MM.1S (cell line): ENCODE measurements at regions not wholly inside any gene's neighbourhood (a gene's known extent, or its start where the extent isn't known, plus 50 kb on each side); places are given as distances from the start of the nearest gene placed in this dataset.

ENCODE experiments used
- DNase-seq: peaks from one replicate; pipeline ENCODE4 v3.0.0-alpha.2; 2015
- H2AFZ ChIP-seq: fragments of 300-600 bp; sonication (generic); 2 replicates; pipeline ENCODE4 v1.6.0; 2016; ENCODE audit warnings: antibody characterized with exemption, low read length
- H3F3A ChIP-seq: fragments of 300-600 bp; sonication (generic); 2 replicates; pipeline ENCODE4 v1.6.1; 2016; ENCODE audit warnings: mild to moderate bottlenecking, antibody characterized with exemption, low read length, moderate library complexity, mixed read lengths; ENCODE audit not compliant: insufficient read depth
- H3K27ac ChIP-seq: fragments of 300-600 bp; sonication (generic); 2 replicates; pipeline ENCODE4 v1.5.1; 2016; ENCODE audit warnings: mild to moderate bottlenecking, low read length
- H3K27me3 ChIP-seq: fragments of 300-600 bp; sonication (generic); replicated peaks from 2 replicates; pipeline ENCODE4 v1.6.0; 2016; ENCODE audit warnings: low read length; ENCODE audit not compliant: insufficient read depth
- H3K36me3 ChIP-seq: fragments of 300-600 bp; sonication (generic); replicated peaks from 2 replicates; pipeline ENCODE4 v1.6.1; 2016; ENCODE audit warnings: mild to moderate bottlenecking, low read length, mixed read lengths; ENCODE audit not compliant: insufficient read depth
- H3K4me1 ChIP-seq: fragments of 300-600 bp; sonication (generic); 2 replicates; pipeline ENCODE4 v1.6.1; 2016; ENCODE audit warnings: low read length, mixed read lengths
- H3K4me2 ChIP-seq: fragments of 300-600 bp; sonication (generic); 2 replicates; pipeline ENCODE4 v1.6.0; 2016; ENCODE audit warnings: low read depth, low read length
- H3K4me3 ChIP-seq: fragments of 300-600 bp; sonication (generic); 2 replicates; pipeline ENCODE4 v1.5.1; 2016; ENCODE audit warnings: low read length, mixed read lengths
- H3K79me2 ChIP-seq: fragments of 300-600 bp; sonication (generic); 2 replicates; pipeline ENCODE4 v1.6.1; 2016; ENCODE audit warnings: mixed run types, low read length, mixed read lengths
- H3K9ac ChIP-seq: fragments of 300-600 bp; sonication (generic); 2 replicates; pipeline ENCODE4 v1.6.1; 2016; ENCODE audit warnings: low read length, mixed read lengths
- H3K9me2 ChIP-seq: fragments of 300-600 bp; sonication (generic); replicated peaks from 2 replicates; pipeline ENCODE4 v1.6.1; 2016; ENCODE audit warnings: mild to moderate bottlenecking, low read length, mixed read lengths; ENCODE audit not compliant: insufficient read depth
- H3K9me3 ChIP-seq: fragments of 300-600 bp; sonication (generic); replicated peaks from 2 replicates; pipeline ENCODE4 v1.6.1; 2016; ENCODE audit warnings: mild to moderate bottlenecking, low read length, mixed read lengths; ENCODE audit not compliant: insufficient read depth
- H4K20me1 ChIP-seq: fragments of 300-600 bp; sonication (generic); 2 replicates; pipeline ENCODE4 v1.6.1; 2016; ENCODE audit warnings: mild to moderate bottlenecking, low read length, moderate library complexity, mixed read lengths; ENCODE audit not compliant: insufficient read depth
- CTCF ChIP-seq: fragments of 300-600 bp; sonication (generic); IDR thresholded peaks from 2 replicates; pipeline ENCODE4 v1.5.1; 2016; ENCODE audit warnings: antibody characterized with exemption, low read length, mixed read lengths
- EZH2 ChIP-seq: fragments of 300-600 bp; sonication (generic); optimal IDR thresholded peaks from 2 replicates; pipeline ENCODE3; 2017; ENCODE audit warnings: low read depth, mild to moderate bottlenecking, antibody characterized with exemption, low read length, mixed read lengths
- EZH2phosphoT487 ChIP-seq: fragments of 300-600 bp; sonication (generic); IDR thresholded peaks from 2 replicates; pipeline ENCODE4 v1.6.1; 2018; ENCODE audit warnings: antibody characterized with exemption, low read length

GRCh38 chr6:6411115-6411514 is 90.7 kb upstream of the F13A1 start:
- Histone ChIP-seq H3F3A (no peaks in the 10 kb centered on the region), H3K4me2 (no peak overlapping the region), H3K27me3 (no peaks in the 10 kb centered on the region), H3K4me1 (no peaks in the 10 kb centered on the region), H3K79me2 (no peaks in the 10 kb centered on the region), H4K20me1 (no peaks in the 10 kb centered on the region), H3K36me3 (no peaks in the 10 kb centered on the region), H3K9me2 (no peaks in the 10 kb centered on the region), H3K27ac (no peak overlapping the region), H3K4me3 (no peak overlapping the region), H3K9me3 (no peaks in the 10 kb centered on the region), H2AFZ (no peak overlapping the region), H3K9ac (no peak overlapping the region)
- TF ChIP-seq EZH2phosphoT487 (no peak), EZH2 (no peak), CTCF (no peak)
- DNase-seq, result no peak

- no peak for TF ChIP-seq CTCF
- no peak for TF ChIP-seq EZH2phosphoT487
- TF ChIP-seq EZH2, result no peak
- Histone ChIP-seq H3K9me3 (no peaks in the 10 kb centered on the region), H3K27me3 (no peaks in the 10 kb centered on the region), H3K36me3 (no peaks in the 10 kb centered on the region), H3K79me2 (no peaks in the 10 kb centered on the region), H3K4me2 (no peak overlapping the region), H4K20me1 (no peaks in the 10 kb centered on the region), H3K9ac (no peak overlapping the region), H2AFZ (no peak overlapping the region), H3K9me2 (no peaks in the 10 kb centered on the region), H3K27ac (no peak overlapping the region), H3F3A (no peaks in the 10 kb centered on the region), H3K4me3 (no peak overlapping the region), H3K4me1 (no peaks in the 10 kb centered on the region)
- no peak for DNase-seq
Observed at GRCh38 chr6:6412221-6412620, 91.8 kb upstream of the F13A1 start.

GRCh38 chr6:6412700-6413099 is 92.2 kb upstream of the F13A1 start:
- no peak overlapping the region for H3K27ac ChIP-seq
- H3K4me3 ChIP-seq, result no peak overlapping the region
- no peaks in the 10 kb centered on the region for H4K20me1 ChIP-seq
- no peak for TF ChIP-seq CTCF
- H3K27me3 ChIP-seq, result no peaks in the 10 kb centered on the region
- no peak for DNase-seq
- no peaks in the 10 kb centered on the region for H3K9me2 ChIP-seq
- no peak overlapping the region for H3K4me2 ChIP-seq
- H3K9ac ChIP-seq, result no peak overlapping the region
- H3K9me3 ChIP-seq, result no peaks in the 10 kb centered on the region
- H3K4me1 ChIP-seq, result no peaks in the 10 kb centered on the region
- H3K79me2 ChIP-seq, result no peaks in the 10 kb centered on the region
- no peaks in the 10 kb centered on the region for H3F3A ChIP-seq
- no peaks in the 10 kb centered on the region for H3K36me3 ChIP-seq
- no peak overlapping the region for H2AFZ ChIP-seq

- Histone ChIP-seq H3K27ac (no peak overlapping the region), H3K36me3 (no peaks in the 10 kb centered on the region)
- no peak for DNase-seq
Observed at GRCh38 chr6:6414931-6415330, 94.5 kb upstream of the F13A1 start.

More at GRCh38 chr6:6414931-6415330, 94.5 kb upstream of the F13A1 start:
- TF ChIP-seq EZH2 (no peak), EZH2phosphoT487 (no peak), CTCF (no peak)
- no peaks in the 10 kb centered on the region for H3K9me2 ChIP-seq
- no peaks in the 10 kb centered on the region for H3K9me3 ChIP-seq
- H3K4me3 ChIP-seq, result no peak overlapping the region
- no peaks in the 10 kb centered on the region for H3F3A ChIP-seq
- H3K4me1 ChIP-seq, result no peaks in the 10 kb centered on the region
- no peaks in the 10 kb centered on the region for H3K79me2 ChIP-seq
- no peaks in the 10 kb centered on the region for H3K27me3 ChIP-seq
- no peak overlapping the region for H3K9ac ChIP-seq
- H2AFZ ChIP-seq, result no peak overlapping the region
- no peak overlapping the region for H3K4me2 ChIP-seq
- H4K20me1 ChIP-seq, result no peaks in the 10 kb centered on the region
